GM12878 (cell line): ENCODE measurements at regions not wholly inside any gene's neighbourhood (a gene's known extent, or its start where the extent isn't known, plus 50 kb on each side); places are given as distances from the start of the nearest gene placed in this dataset.

Source experiments
- ATAC-seq: fragments of 200-7000 bp; cut with Tn5 transposase; 3 replicates; pipeline ENCODE4 v1.9.1; 2020; ENCODE audit warnings: mild to moderate bottlenecking, moderate library complexity
- BruUV-seq: library from RNA; stranded (reverse); fragments of 400-500 nt; replicated peaks from 2 replicates; lab custom pipeline; 2021; lab: Mats Ljungman, UMichigan
- CTCF ChIA-PET: fragments of 300-600 bp; sonication (Branson Sonifier 250); formaldehyde crosslinking; extraction: SDS; loops from one replicate; lab custom pipeline; 2021; ENCODE audit warnings: inconsistent platforms; lab: Yijun Ruan, JAX
- POLR2A ChIA-PET: fragments of 350-600 bp; formaldehyde crosslinking; extraction: SDS; loops from one replicate; lab custom pipeline; 2021; ENCODE audit warnings: inconsistent platforms; lab: Charles Lee
- RAD21 ChIA-PET: fragments of 300-600 bp; sonication (Branson Sonifier 250); formaldehyde crosslinking; loops from one replicate; lab custom pipeline; 2023; ENCODE audit warnings: antibody characterized with exemption; ENCODE audit not compliant: unreplicated experiment; lab: Charles Lee
- SMC1A ChIA-PET: fragments of 300-600 bp; sonication (Branson Sonifier 250); formaldehyde crosslinking; loops from one replicate; lab custom pipeline; 2023; ENCODE audit not compliant: unreplicated experiment, uncharacterized antibody; lab: Charles Lee
- DNase-seq: peaks from one replicate; pipeline ENCODE4 v3.0.0-alpha.2; 2011; ENCODE audit warnings: low read depth, low spot score
- FAIRE-seq: peaks from 3 replicates; lab custom pipeline; 2011; peaks lifted over from hg19 to GRCh38; lab: Jason Lieb, UNC
- H2AFZ ChIP-seq: 2 replicates; pipeline ENCODE4 v1.6.0; 2011; ENCODE audit warnings: low read depth, low read length, control low read depth; ENCODE audit not compliant: control insufficient read depth
- H3K27ac ChIP-seq: 2 replicates; pipeline ENCODE4 v1.5.1; 2011; ENCODE audit warnings: control low read depth; ENCODE audit not compliant: control insufficient read depth, insufficient read depth
- H3K27me3 ChIP-seq, 2 experiments: replicated peaks in 1 of 2; 2 replicates each; pipeline versions ENCODE4 v1.6.0 to v1.6.1; 2011; ENCODE audit warnings: low read length in 1 of 2; ENCODE audit not compliant: control insufficient read depth in 2 of 2, insufficient read depth in 2 of 2
- H3K36me3 ChIP-seq, 2 experiments: 2 replicates each; pipeline ENCODE4 v1.5.1; 2011; ENCODE audit warnings: low read length in 1 of 2; ENCODE audit not compliant: control insufficient read depth in 2 of 2, insufficient read depth in 2 of 2
- H3K4me1 ChIP-seq: 2 replicates; pipeline ENCODE4 v1.6.1; 2011; ENCODE audit warnings: mild to moderate bottlenecking, low read length, moderate library complexity, mixed read lengths; ENCODE audit not compliant: control insufficient read depth, insufficient read depth
- H3K4me2 ChIP-seq: 2 replicates; pipeline ENCODE4 v1.6.0; 2011; ENCODE audit warnings: control low read depth; ENCODE audit not compliant: control insufficient read depth, insufficient read depth
- H3K4me3 ChIP-seq: fragments of 200-600 bp; sonication (generic); 2 replicates; pipeline ENCODE4 v1.5.1; 2016
- H3K79me2 ChIP-seq: 2 replicates; pipeline ENCODE4 v1.6.0; 2011; ENCODE audit warnings: low read length; ENCODE audit not compliant: control insufficient read depth, insufficient read depth
- H3K9ac ChIP-seq: 2 replicates; pipeline ENCODE4 v1.8.0; 2011; ENCODE audit warnings: low read length, control low read depth, mixed read lengths; ENCODE audit not compliant: control insufficient read depth, insufficient read depth
- H3K9me3 ChIP-seq: replicated peaks from 3 replicates; pipeline ENCODE4 v1.5.1; 2011; ENCODE audit warnings: mild to moderate bottlenecking, low read length; ENCODE audit not compliant: control insufficient read depth, insufficient read depth
- H4K20me1 ChIP-seq: 2 replicates; pipeline ENCODE4 v1.6.0; 2011; ENCODE audit not compliant: control insufficient read depth, insufficient read depth
- ATF2 ChIP-seq: IDR thresholded peaks from 2 replicates; pipeline ENCODE4 v1.6.1; 2012; ENCODE audit warnings: low read length, inconsistent platforms
- CEBPB ChIP-seq, 2 experiments: fragments of 150-350 bp in 1 of 2; IDR thresholded peaks; 2 replicates each; pipeline ENCODE4 v1.6.1; 2012 to 2014; ENCODE audit warnings: low read depth in 2 of 2, low read length in 2 of 2, borderline replicate concordance in 1 of 2, inconsistent platforms in 1 of 2
- CHD1 ChIP-seq: IDR thresholded peaks from 2 replicates; pipeline ENCODE4 v1.6.1; 2012; ENCODE audit warnings: low read depth, low read length, improper control_type of control experiment
- E4F1 ChIP-seq: fragments of 450-650 bp; IDR thresholded peaks from 2 replicates; pipeline ENCODE4 v1.6.1; 2018; ENCODE audit warnings: borderline replicate concordance, mild to moderate bottlenecking; ENCODE audit not compliant: partially characterized antibody
- EED ChIP-seq: sonication (generic); IDR thresholded peaks from 2 replicates; pipeline ENCODE4 v1.6.1; 2016; ENCODE audit warnings: antibody characterized with exemption, low read depth
- GABPA ChIP-seq: IDR thresholded peaks from 2 replicates; pipeline ENCODE4 v1.6.1; 2014; ENCODE audit warnings: antibody characterized with exemption, low read depth, mild to moderate bottlenecking, inconsistent platforms
- HCFC1 ChIP-seq: fragments of 150-350 bp; IDR thresholded peaks from 2 replicates; pipeline ENCODE4 v1.6.1; 2014; ENCODE audit warnings: low read length
- HDAC6 ChIP-seq: fragments of 200-600 bp; sonication (generic); IDR thresholded peaks from one replicate; pipeline ENCODE4 v1.8.0; 2017; ENCODE audit warnings: antibody characterized with exemption; ENCODE audit not compliant: unreplicated experiment
- LARP7 ChIP-seq: fragments of 450-650 bp; IDR thresholded peaks from 2 replicates; pipeline ENCODE4 v1.6.1; 2017; ENCODE audit warnings: mild to moderate bottlenecking
- NFYA ChIP-seq: IDR thresholded peaks from 2 replicates; pipeline ENCODE4 v1.6.1; 2011; ENCODE audit warnings: low read depth, mild to moderate bottlenecking, low read length, improper control_type of control experiment, borderline replicate concordance
- NR2C2 ChIP-seq: IDR thresholded peaks from 2 replicates; pipeline ENCODE4 v1.6.1; 2011; ENCODE audit warnings: borderline replicate concordance, low read depth; ENCODE audit not compliant: control insufficient read depth, insufficient read length
- NR2F1 ChIP-seq: fragments of 450-650 bp; conservative IDR thresholded peaks from 2 replicates; pipeline ENCODE4 v1.6.1; 2017; ENCODE audit warnings: mild to moderate bottlenecking
- SPI1 ChIP-seq: IDR thresholded peaks from 2 replicates; pipeline ENCODE4 v1.6.1; 2011; ENCODE audit warnings: low read depth, mild to moderate bottlenecking, low read length, moderate library complexity, borderline replicate concordance; ENCODE audit not compliant: insufficient read depth
- SRF ChIP-seq, 2 experiments: IDR thresholded peaks; 2 replicates each; pipeline ENCODE4 v1.6.1; 2011; ENCODE audit warnings: low read depth in 2 of 2, low read length in 2 of 2, mild to moderate bottlenecking in 1 of 2, moderate library complexity in 1 of 2
- STAT3 ChIP-seq: IDR thresholded peaks from 2 replicates; pipeline ENCODE4 v1.6.1; 2011; ENCODE audit warnings: low read depth, low read length, improper control_type of control experiment
- SUPT20H ChIP-seq: IDR thresholded peaks from 2 replicates; pipeline ENCODE4 v1.6.1; 2011; ENCODE audit warnings: low read depth, mild to moderate bottlenecking, low read length, moderate library complexity, borderline replicate concordance; ENCODE audit not compliant: control insufficient read depth
- TBL1XR1 ChIP-seq: IDR thresholded peaks from 2 replicates; pipeline ENCODE4 v1.6.1; 2012; ENCODE audit warnings: low read depth, low read length, improper control_type of control experiment
- YY1 ChIP-seq: IDR thresholded peaks from 2 replicates; pipeline ENCODE4 v1.6.1; 2011; ENCODE audit warnings: low read depth, mild to moderate bottlenecking, low read length
- ZBTB40 ChIP-seq: fragments of 450-650 bp; IDR thresholded peaks from 2 replicates; pipeline ENCODE4 v1.6.1; 2016; ENCODE audit warnings: mild to moderate bottlenecking, moderate library complexity, borderline replicate concordance
- ZNF622 ChIP-seq: fragments of 450-650 bp; IDR thresholded peaks from 2 replicates; pipeline ENCODE4 v1.6.1; 2017; ENCODE audit warnings: mild to moderate bottlenecking, inconsistent platforms
- WGBS: methylation state at CpG from one replicate; pipeline ENCODE4 v1.1.6; 2016; ENCODE audit warnings: low lambda C conversion rate; ENCODE audit not compliant: insufficient replicate concordance, insufficient coverage; ENCODE audit errors: missing lambda C conversion rate; 5-methylcytosine and 5-hydroxymethylcytosine counted together
- in situ Hi-C: fragments of 300-500 bp; cut with MboI; formaldehyde crosslinking; loops from 9 replicates; pipeline ENCODE4 v1.14.3; 2018; ENCODE audit warnings: mixed read lengths
- intact Hi-C: fragments of 100-400 bp; cut with micrococcal nuclease; formaldehyde crosslinking; loops from one replicate; pipeline ENCODE4 v1.14.2; 2022; ENCODE audit not compliant: unreplicated experiment

- TF ChIP-seq YY1 (no peak), NR2C2 (no peak), ZBTB40 (no peak), EED (no peak), NFYA (no peak), SPI1 (no peak), SUPT20H (no peak), ZNF622 (no peak), TBL1XR1 (no peak), HCFC1 (no peak), ATF2 (no peak), GABPA (no peak), HDAC6 (no peak), SRF (IDR thresholded peaks at IDR 0.05; ENCODE audit: low read depth in 2 of 2, low read length in 2 of 2) (no peak), LARP7 (no peak), CEBPB (IDR thresholded peaks at IDR 0.05; ENCODE audit: borderline replicate concordance in 1 of 2, low read depth in 2 of 2, low read length in 2 of 2) (no peak), E4F1 (no peak), CHD1 (no peak), STAT3 (no peak), NR2F1 (no peak)
- intact Hi-C loops (no loop called here), in situ Hi-C loops (no loop called here)
- ATAC-seq (no peak), FAIRE-seq (no peak), DNase-seq (no peak)
- Histone ChIP-seq H3K4me2 (no peak overlapping the region), H3K9ac (no peak overlapping the region), H3K27ac (no peak overlapping the region), H3K9me3 (no peaks in the 10 kb centered on the region), H4K20me1 (no peaks in the 10 kb centered on the region), H3K36me3 (no peaks in the 10 kb centered on the region), H3K27me3 (no peaks in the 10 kb centered on the region; a peak in 1 of 4 replicates), H3K79me2 (no peaks in the 10 kb centered on the region), H3K4me1 (no peaks in the 10 kb centered on the region), H3K4me3 (no peak overlapping the region), H2AFZ (no peak overlapping the region)
- 10% methylated on average over 5 of the region's 5 CpGs for WGBS
- SMC1A ChIA-PET: no interaction called here
- RAD21 ChIA-PET: no interaction called here
- CTCF ChIA-PET: no interaction called here
- POLR2A ChIA-PET: no interaction called here
- no TSS peak for BruUV-seq
Observed at GRCh38 chr18:6579486-6579885, 150.0 kb upstream of the ARHGAP28 start.
